Keratinocyte (primary cell): ENCODE measurements at regions not wholly inside any gene's neighbourhood (a gene's known extent, or its start where the extent isn't known, plus 50 kb on each side); places are given as distances from the start of the nearest gene placed in this dataset.
"Not testable (repeated sequence)": the region's sequence is repeated elsewhere in the genome, so short reads cannot be mapped to it uniquely, and the experiment has no call there.

ENCODE experiments used
- DNase-seq: peaks from one replicate; pipeline ENCODE4 v3.0.0-alpha.2; 2011; ENCODE audit warnings: low read depth, missing footprints, low spot score
- FAIRE-seq: peaks from 2 replicates; lab custom pipeline; 2011; peaks lifted over from hg19 to GRCh38; lab: Jason Lieb, UNC
- H2AFZ ChIP-seq: 2 replicates; pipeline ENCODE4 v1.6.0; 2012; ENCODE audit warnings: low read length, control low read depth, inconsistent platforms; ENCODE audit not compliant: control insufficient read depth
- H3K27ac ChIP-seq: 2 replicates; pipeline ENCODE4 v1.5.1; 2011; ENCODE audit warnings: low read length; ENCODE audit not compliant: control insufficient read depth, insufficient read depth
- H3K27me3 ChIP-seq: 3 replicates; pipeline ENCODE4 v1.6.0; 2011; ENCODE audit warnings: low read length; ENCODE audit not compliant: control insufficient read depth, insufficient read depth; ENCODE audit errors: extremely low read depth
- H3K36me3 ChIP-seq, 2 experiments: 2 replicates in 1 of 2; 3 replicates in 1 of 2; pipeline ENCODE4 v1.5.1; 2011; ENCODE audit warnings: low read length in 2 of 2, mild to moderate bottlenecking in 1 of 2; ENCODE audit not compliant: control insufficient read depth in 2 of 2, insufficient read depth in 2 of 2; ENCODE audit errors: extremely low read depth in 1 of 2
- H3K4me1 ChIP-seq: 3 replicates; pipeline ENCODE4 v1.5.1; 2011; ENCODE audit warnings: low read length; ENCODE audit not compliant: control insufficient read depth, insufficient read depth; ENCODE audit errors: extremely low read depth
- H3K4me2 ChIP-seq: 3 replicates; pipeline ENCODE4 v1.6.0; 2011; ENCODE audit warnings: low read depth, low read length; ENCODE audit not compliant: control insufficient read depth, insufficient read depth; ENCODE audit errors: extremely low read depth
- H3K4me3 ChIP-seq, 3 experiments: fragments of 200-600 bp in 1 of 3; sonication (generic) in 1 of 3; 2 replicates in 2 of 3; 3 replicates in 1 of 3; pipeline ENCODE4 v1.5.1; 2011 to 2016; ENCODE audit warnings: low read length in 3 of 3, mild to moderate bottlenecking in 3 of 3, control low read depth in 2 of 3, inconsistent platforms in 1 of 3, low read depth in 1 of 3, mixed read lengths in 1 of 3, mixed run types in 1 of 3, moderate library complexity in 1 of 3; ENCODE audit not compliant: control insufficient read depth in 2 of 3, insufficient read depth in 2 of 3; ENCODE audit errors: extremely low read depth in 1 of 3
- H3K79me2 ChIP-seq: 2 replicates; pipeline ENCODE4 v1.6.0; 2012; ENCODE audit warnings: low read length; ENCODE audit not compliant: control insufficient read depth, insufficient read depth
- H3K9ac ChIP-seq: 3 replicates; pipeline ENCODE4 v1.6.0; 2011; ENCODE audit warnings: low read length; ENCODE audit not compliant: control insufficient read depth, insufficient read depth; ENCODE audit errors: extremely low read depth
- H3K9me1 ChIP-seq: 3 replicates; pipeline ENCODE4 v1.6.0; 2011; ENCODE audit warnings: low read length; ENCODE audit not compliant: control insufficient read depth, insufficient read depth; ENCODE audit errors: extremely low read depth
- H3K9me3 ChIP-seq: 2 replicates; pipeline ENCODE4 v1.5.1; 2012; ENCODE audit warnings: low read depth, low read length; ENCODE audit not compliant: control insufficient read depth
- H4K20me1 ChIP-seq: 3 replicates; pipeline ENCODE4 v1.6.0; 2011; ENCODE audit warnings: low read length; ENCODE audit not compliant: control insufficient read depth, insufficient read depth; ENCODE audit errors: extremely low read depth
- dilution Hi-C: fragments of 300-500 bp; cut with MboI; formaldehyde crosslinking; loops from one replicate; pipeline ENCODE4 v1.7.0; 2020; ENCODE audit warnings: low sequenced_read_pairs; ENCODE audit not compliant: extremely low pct_ligation_motif_present

GRCh38 chr1:120240181-120240580 is 63.9 kb upstream of the SEC22B start:
- FAIRE-seq, H3K9me3 ChIP-seq, H3K4me1 ChIP-seq, H3K27me3 ChIP-seq, H3K4me2 ChIP-seq, DNase-seq, H3K27ac ChIP-seq, H3K79me2 ChIP-seq, H4K20me1 ChIP-seq, H2AFZ ChIP-seq, H3K9me1 ChIP-seq, dilution Hi-C loops, H3K36me3 ChIP-seq, H3K9ac ChIP-seq, H3K4me3 ChIP-seq: not testable (repeated sequence)

- FAIRE-seq, DNase-seq, H3K79me2 ChIP-seq, H4K20me1 ChIP-seq, H3K4me2 ChIP-seq, H3K9me3 ChIP-seq, H3K36me3 ChIP-seq, H3K27me3 ChIP-seq, dilution Hi-C loops, H3K4me1 ChIP-seq, H2AFZ ChIP-seq, H3K27ac ChIP-seq, H3K9ac ChIP-seq, H3K4me3 ChIP-seq, H3K9me1 ChIP-seq: not testable (repeated sequence)
These were observed 63.0 kb upstream of the SEC22B start for GRCh38 chr1:120239351-120239750.

- H3K27ac ChIP-seq, H3K9me3 ChIP-seq, H3K4me1 ChIP-seq, H3K9ac ChIP-seq, FAIRE-seq, H3K4me2 ChIP-seq, H3K4me3 ChIP-seq, H3K36me3 ChIP-seq, H4K20me1 ChIP-seq, H3K9me1 ChIP-seq, H2AFZ ChIP-seq, dilution Hi-C loops, H3K79me2 ChIP-seq, H3K27me3 ChIP-seq, DNase-seq: not testable (repeated sequence)
These were observed 62.5 kb upstream of the SEC22B start for GRCh38 chr1:120238867-120239266.

GRCh38 chr1:120233661-120234018 is 57.3 kb upstream of the SEC22B start:
- H3K4me2 ChIP-seq, H3K79me2 ChIP-seq, H3K27ac ChIP-seq, H2AFZ ChIP-seq, H3K9me3 ChIP-seq, dilution Hi-C loops, H3K9me1 ChIP-seq, FAIRE-seq, H3K4me3 ChIP-seq, H3K27me3 ChIP-seq, H4K20me1 ChIP-seq, H3K9ac ChIP-seq, H3K4me1 ChIP-seq, DNase-seq, H3K36me3 ChIP-seq: not testable (repeated sequence)

GRCh38 chr1:120232834-120233660 is 56.7 kb upstream of the SEC22B start:
- H3K9me3 ChIP-seq, H4K20me1 ChIP-seq, H3K9ac ChIP-seq, FAIRE-seq, H3K27me3 ChIP-seq, H3K9me1 ChIP-seq, dilution Hi-C loops, H3K4me3 ChIP-seq, H3K4me2 ChIP-seq, DNase-seq, H3K79me2 ChIP-seq, H3K27ac ChIP-seq, H3K4me1 ChIP-seq, H2AFZ ChIP-seq, H3K36me3 ChIP-seq: not testable (repeated sequence)
